ENCODE measurements at regions not wholly inside any gene's neighbourhood (a gene's known extent, or its start where the extent isn't known, plus 50 kb on each side); places are given as distances from the start of the nearest gene placed in this dataset.

DNA sequence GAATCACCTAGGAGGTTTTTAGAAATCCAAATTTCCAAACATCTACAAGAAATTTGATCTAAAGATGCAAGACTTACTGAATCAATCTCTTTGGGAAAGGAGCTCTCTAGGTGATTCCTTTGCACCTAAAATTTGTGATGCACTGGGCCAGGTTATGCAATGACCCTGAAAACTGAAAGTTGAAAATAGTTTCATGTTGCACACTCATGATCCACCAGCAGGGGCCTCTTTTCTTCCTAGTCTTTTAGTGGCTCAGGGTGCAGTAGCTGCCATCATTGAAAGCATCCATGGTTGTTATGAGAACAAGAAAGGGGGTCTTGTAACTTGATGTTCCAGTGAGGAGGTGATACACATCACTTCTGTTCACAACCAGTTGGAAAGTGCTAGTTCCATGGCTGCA is 486.8 kb downstream of the PSAT1 start:
- DNase-seq (ENCODE audit: low spot score), result no peak

- DNase-seq (ENCODE audit: low spot score), result no peak
Observed at GRCh38 chr9:78786794-78787193, 489.9 kb downstream of the PSAT1 start.

DNA sequence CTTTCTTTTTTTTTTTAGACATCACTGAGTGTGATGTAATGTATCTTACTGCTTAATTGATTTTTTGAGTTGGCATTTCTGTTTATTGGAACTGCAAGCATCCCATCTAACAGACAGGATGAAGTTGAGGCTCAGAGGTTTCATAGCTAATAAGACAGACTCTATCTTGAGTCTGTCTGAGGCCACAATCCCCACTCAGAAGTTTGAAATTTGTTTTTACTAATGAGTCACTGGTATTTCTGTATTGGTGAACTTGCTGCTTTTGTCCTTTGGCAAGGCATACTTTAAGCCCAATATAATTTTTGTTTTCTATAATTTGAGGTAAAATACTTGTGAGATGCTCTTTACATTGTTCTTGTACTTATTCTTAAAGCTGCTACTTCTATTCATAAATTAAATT is 491.2 kb downstream of the PSAT1 start:
- no peak for DNase-seq (ENCODE audit: low spot score)

GRCh38 chr9:78791779-78792178 is 494.9 kb downstream of the PSAT1 start:
- no peak for DNase-seq (ENCODE audit: low spot score)

- DNase-seq (ENCODE audit: low spot score), result no peak
Observed at GRCh38 chr9:78792745-78793144, 495.8 kb downstream of the PSAT1 start.

DNA sequence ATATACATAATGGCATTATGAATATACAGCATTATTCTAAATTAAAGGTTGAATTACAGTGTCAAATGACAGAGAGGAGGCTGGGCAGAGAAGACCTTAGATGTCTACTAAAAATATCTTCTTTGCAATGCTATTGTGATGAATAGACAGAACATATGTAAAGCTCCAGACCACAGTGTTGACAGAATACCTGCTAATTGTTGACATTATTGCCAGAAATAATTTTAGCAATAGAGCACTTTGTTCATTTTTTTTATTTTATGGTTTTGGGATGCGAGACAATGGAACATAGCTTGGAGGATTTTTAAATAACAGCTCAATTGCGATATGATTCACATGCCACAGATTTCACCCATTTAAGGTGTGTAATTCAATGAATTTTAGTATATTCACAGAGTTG is 508.8 kb downstream of the PSAT1 start:
- DNase-seq (ENCODE audit: low spot score), result no peak

DNA sequence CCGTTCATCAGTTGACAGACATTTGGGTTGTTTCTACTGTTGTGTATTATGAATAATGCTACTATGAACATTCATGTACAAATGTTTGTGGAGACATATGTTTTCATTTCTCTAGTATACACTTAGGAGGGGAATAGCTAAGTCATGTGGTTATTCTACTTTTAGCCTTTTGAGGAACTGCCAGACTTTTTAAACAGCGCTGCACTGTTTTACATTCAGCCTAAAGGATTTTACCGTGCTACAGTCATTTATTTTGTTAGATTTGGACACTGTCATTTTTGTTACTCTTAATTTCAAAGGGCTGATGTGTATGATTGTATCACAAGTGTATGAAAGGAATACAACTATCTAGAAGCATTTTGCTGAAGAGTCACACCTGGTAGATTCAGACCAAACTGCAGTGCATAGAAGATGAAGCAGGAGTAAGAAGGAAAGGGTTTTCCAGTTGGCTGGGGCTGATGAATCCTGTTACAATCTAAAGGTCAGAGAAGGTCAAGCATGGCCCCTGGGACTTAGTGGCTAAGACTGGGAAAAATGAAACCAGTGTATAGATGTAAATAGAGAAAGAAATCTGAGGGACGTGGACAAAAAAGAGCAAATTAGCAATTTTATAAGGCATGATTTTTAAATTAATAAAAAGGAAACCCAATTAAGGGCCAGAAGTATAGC is 509.7 kb downstream of the PSAT1 start:
- no peak for DNase-seq (ENCODE audit: low spot score)

DNA sequence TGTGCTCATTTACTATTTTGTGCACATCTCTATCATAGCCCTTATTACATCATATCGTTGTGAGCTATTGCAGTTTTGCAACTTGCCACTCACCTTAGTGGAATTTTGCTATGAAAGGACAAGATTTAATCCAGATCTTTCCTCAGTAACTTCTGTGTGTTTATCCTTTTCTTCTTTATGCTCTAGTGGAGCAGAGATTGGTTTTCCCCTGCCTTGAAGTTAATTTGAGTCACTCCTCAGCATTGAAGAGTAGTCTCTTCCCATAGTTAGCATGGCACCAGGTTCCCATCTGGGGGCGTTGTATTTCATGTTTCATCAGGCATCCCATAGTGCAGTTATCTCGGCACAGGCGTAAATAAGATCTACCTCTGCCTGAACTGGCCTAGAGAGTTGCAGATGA is 510.4 kb downstream of the PSAT1 start:
- no peak for DNase-seq (ENCODE audit: low spot score)

- no peak for DNase-seq (ENCODE audit: low spot score)
Observed at GRCh38 chr9:78808048-78808447, 511.1 kb downstream of the PSAT1 start.

DNA sequence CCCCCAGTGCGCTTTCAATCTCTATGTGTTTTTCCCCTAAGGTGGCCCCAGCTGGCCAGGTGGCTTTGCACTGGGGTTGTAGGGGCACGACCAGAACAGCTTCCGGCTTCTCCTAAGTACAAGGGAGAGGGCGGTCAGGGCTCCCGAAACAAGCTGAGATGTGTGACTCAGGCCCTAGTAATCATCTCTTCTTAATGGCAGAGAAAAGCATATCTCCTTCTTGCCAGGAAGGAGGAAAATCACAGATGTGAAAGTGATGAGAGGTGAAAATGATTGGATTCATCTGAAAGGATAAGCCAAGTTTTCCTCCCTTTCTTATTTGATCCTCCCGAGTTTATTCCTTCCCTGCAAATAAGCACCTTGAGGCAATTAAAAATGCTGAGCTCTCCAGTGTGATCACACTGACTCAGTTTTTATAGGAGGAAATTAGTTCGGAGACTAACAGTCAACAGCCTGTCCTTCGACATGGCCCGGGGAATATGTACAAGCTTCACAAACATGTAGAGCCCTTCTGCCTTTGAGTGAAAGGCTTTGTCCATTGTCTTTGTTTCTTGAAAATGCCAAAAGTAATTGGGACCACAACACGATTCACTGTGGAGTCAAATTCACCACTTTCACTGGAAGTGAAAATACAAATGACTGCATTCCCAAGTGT is 514.8 kb downstream of the PSAT1 start:
- no peak for DNase-seq (ENCODE audit: low spot score)

DNA sequence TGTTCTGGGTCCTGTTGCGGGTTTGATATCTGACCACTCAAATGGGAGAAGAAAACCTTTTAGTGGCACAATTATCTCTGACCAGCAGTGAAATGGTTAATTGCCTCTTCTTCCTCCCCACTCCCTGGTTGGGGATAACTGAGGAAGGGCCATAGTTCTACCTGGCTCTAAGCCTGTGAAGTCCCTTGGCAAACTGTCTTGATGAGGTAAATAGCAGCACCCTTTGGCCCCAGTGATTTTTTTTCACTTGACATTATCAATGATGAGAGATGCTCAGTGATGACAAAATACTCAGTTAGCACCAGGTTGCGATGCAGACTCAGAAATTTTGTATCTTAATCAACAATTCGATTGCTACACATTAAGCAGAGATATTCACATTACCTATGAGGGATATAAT is 515.7 kb downstream of the PSAT1 start:
- no peak for DNase-seq (ENCODE audit: low spot score)

- no peak for DNase-seq (ENCODE audit: low spot score)
Observed at GRCh38 chr9:78813602-78814180, 516.8 kb downstream of the PSAT1 start.

GRCh38 chr9:78821126-78821822 is 524.3 kb downstream of the PSAT1 start:
- no peak for DNase-seq (ENCODE audit: low spot score)

GRCh38 chr9:78826527-78826926 is 529.6 kb downstream of the PSAT1 start:
- no peak for DNase-seq (ENCODE audit: low spot score)

- DNase-seq (ENCODE audit: low spot score), result no peak
Observed at GRCh38 chr9:78828521-78828920, 531.6 kb downstream of the PSAT1 start.

DNA sequence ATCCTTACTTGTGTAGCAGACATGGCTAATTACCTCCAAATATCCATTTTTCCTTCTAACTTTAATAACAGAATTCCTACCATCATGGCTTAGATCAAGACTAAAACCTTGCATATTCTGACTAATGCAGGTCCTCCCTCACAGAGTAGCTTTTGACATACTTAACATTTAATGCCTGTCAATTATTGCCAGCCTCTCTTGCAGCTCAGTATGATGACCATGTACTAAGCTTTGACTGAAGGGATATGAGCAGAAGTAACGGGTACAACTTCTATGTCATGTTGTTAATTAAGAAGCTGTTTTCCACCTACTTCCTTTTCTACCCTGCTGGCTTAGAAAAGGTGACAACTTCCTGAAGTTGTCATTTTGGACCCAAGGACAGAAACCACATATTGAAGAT is 533.4 kb downstream of the PSAT1 start:
- DNase-seq (ENCODE audit: low spot score), result no peak

DNA sequence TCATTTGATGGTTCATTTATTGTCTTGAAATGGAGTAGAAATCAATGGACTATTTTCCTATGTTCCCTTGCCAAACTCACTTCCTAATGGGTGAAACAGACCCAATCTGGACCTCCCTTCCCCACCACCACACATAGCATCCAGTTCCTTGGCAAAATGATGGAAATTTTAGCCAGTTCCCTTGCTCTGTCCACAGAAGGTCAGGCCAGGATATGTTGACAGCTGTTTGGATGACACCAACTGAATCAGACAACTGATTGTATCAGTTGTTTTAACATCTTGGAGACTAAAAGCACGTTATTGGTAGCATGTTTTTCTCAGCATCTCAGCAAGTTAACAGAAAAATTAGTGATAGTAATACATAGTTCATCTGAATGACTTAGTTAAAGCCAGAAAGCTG is 534.8 kb downstream of the PSAT1 start:
- DNase-seq (ENCODE audit: low spot score), result no peak

GRCh38 chr9:78835928-78836450 is 539.1 kb downstream of the PSAT1 start:
- no peak for DNase-seq (ENCODE audit: low spot score)

DNA sequence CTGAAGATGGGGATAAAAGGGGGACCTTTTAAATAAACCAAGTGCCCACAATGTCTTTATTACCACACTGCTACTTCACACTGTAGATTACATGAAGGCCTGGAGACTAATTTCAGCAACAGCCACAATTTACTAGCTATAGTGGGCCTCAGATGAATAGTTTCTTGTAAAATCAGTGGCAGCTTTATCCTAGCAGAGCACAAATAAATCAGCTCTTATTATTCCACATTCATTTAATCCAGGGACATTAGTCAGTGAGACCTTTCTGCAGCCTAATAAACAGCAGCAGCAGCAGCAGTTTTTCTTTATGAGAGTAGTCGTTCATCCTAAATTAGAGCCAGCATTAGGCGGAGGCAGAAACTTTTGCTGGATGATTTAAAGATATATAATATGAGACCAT is 542.3 kb downstream of the PSAT1 start:
- DNase-seq (ENCODE audit: low spot score), result no peak

GRCh38 chr9:78848061-78848460 is 551.1 kb downstream of the PSAT1 start:
- DNase-seq (ENCODE audit: low spot score), result no peak

GRCh38 chr9:78856144-78856543 is 559.2 kb downstream of the PSAT1 start:
- no peak for DNase-seq (ENCODE audit: low spot score)

DNA sequence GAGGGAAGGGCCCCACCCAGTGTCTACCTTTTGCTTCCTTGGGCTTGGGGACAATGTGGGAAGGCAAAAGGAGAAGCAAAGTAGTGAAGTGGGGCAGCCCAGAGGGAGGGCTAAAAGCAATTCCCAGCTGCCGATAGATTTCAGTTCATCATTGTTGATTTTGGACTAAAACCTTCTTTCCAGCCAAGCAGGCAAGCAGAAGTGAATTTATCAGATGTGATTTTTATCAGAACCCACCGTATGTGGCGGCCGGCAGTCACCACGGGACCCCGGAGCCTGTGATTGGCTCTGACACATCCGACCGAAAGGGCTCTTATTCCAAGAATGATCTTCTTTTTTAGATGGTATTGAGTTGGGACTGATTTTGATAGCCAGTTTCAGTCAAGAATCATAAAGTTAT is 559.9 kb downstream of the PSAT1 start:
- no peak for DNase-seq (ENCODE audit: low spot score)
